H9 (cell line): ENCODE measurements at regions not wholly inside any gene's neighbourhood (a gene's known extent, or its start where the extent isn't known, plus 50 kb on each side); places are given as distances from the start of the nearest gene placed in this dataset.

Source experiments
- DNase-seq: peaks from one replicate; pipeline ENCODE4 v3.0.0-alpha.2; 2017
- H2AFZ ChIP-seq: one replicate; pipeline ENCODE4 v1.6.1; 2013; ENCODE audit warnings: mild to moderate bottlenecking, low read length, control low read depth, moderate library complexity
- H2AK5ac ChIP-seq: 2 replicates; pipeline ENCODE4 v1.6.1; 2013; ENCODE audit warnings: low read length, control low read depth, mixed read lengths; ENCODE audit not compliant: insufficient read length
- H2BK120ac ChIP-seq: one replicate; pipeline ENCODE4 v1.6.1; 2013; ENCODE audit warnings: low read depth, mild to moderate bottlenecking, low read length, control low read depth, inconsistent platforms; ENCODE audit not compliant: poor library complexity, severe bottlenecking
- H2BK12ac ChIP-seq: 2 replicates; pipeline ENCODE4 v1.6.1; 2013; ENCODE audit warnings: low read length, control low read depth, mixed read lengths, low read depth; ENCODE audit not compliant: insufficient read length
- H2BK15ac ChIP-seq: 2 replicates; pipeline ENCODE4 v1.6.1; 2013; ENCODE audit warnings: low read depth, low read length, control low read depth
- H2BK20ac ChIP-seq: one replicate; pipeline ENCODE4 v1.6.1; 2013; ENCODE audit warnings: low read depth, mild to moderate bottlenecking, low read length, control low read depth, inconsistent platforms; ENCODE audit not compliant: poor library complexity, severe bottlenecking
- H2BK5ac ChIP-seq: 2 replicates; pipeline ENCODE4 v1.6.1; 2013; ENCODE audit warnings: low read length, control low read depth, mixed read lengths; ENCODE audit not compliant: insufficient read length
- H3K14ac ChIP-seq: 2 replicates; pipeline ENCODE4 v1.6.1; 2013; ENCODE audit warnings: low read length, control low read depth; ENCODE audit not compliant: insufficient read depth
- H3K18ac ChIP-seq: 2 replicates; pipeline ENCODE4 v1.6.1; 2013; ENCODE audit warnings: low read depth, mild to moderate bottlenecking, mixed read lengths, low read length, control low read depth; ENCODE audit not compliant: insufficient read length
- H3K23ac ChIP-seq: 2 replicates; pipeline ENCODE4 v1.6.1; 2013; ENCODE audit warnings: low read length, control low read depth, mixed read lengths, low read depth; ENCODE audit not compliant: insufficient read length
- H3K23me2 ChIP-seq: 2 replicates; pipeline ENCODE4 v1.6.1; 2013; ENCODE audit warnings: low read depth, mild to moderate bottlenecking, mixed read lengths, low read length, control low read depth; ENCODE audit not compliant: insufficient read length, poor library complexity, severe bottlenecking
- H3K27ac ChIP-seq: 2 replicates; pipeline ENCODE4 v1.5.1; 2013; ENCODE audit warnings: low read length, control low read depth, mixed read lengths, low read depth; ENCODE audit not compliant: insufficient read length
- H3K27me3 ChIP-seq: 2 replicates; pipeline ENCODE4 v1.6.1; 2013; ENCODE audit warnings: low read length, control low read depth, inconsistent platforms; ENCODE audit not compliant: insufficient read depth
- H3K4ac ChIP-seq: 2 replicates; pipeline ENCODE4 v1.6.1; 2013; ENCODE audit warnings: low read depth, mild to moderate bottlenecking, control low read depth, inconsistent platforms, low read length, moderate library complexity
- H3K4me1 ChIP-seq: 2 replicates; pipeline ENCODE4 v1.6.1; 2013; ENCODE audit warnings: low read length, control low read depth, inconsistent platforms; ENCODE audit not compliant: insufficient read depth
- H3K4me2 ChIP-seq: 2 replicates; pipeline ENCODE4 v1.6.1; 2013; ENCODE audit warnings: low read length, control low read depth, mixed read lengths; ENCODE audit not compliant: insufficient read length, insufficient read depth
- H3K56ac ChIP-seq: 2 replicates; pipeline ENCODE4 v1.6.1; 2013; ENCODE audit warnings: low read depth, mild to moderate bottlenecking, mixed read lengths, low read length, control low read depth; ENCODE audit not compliant: insufficient read length
- H3K79me1 ChIP-seq: 2 replicates; pipeline ENCODE4 v1.6.1; 2013; ENCODE audit warnings: low read depth, mild to moderate bottlenecking, moderate library complexity, low read length, control low read depth, inconsistent platforms; ENCODE audit not compliant: insufficient read depth, poor library complexity, severe bottlenecking
- H3K79me2 ChIP-seq: 2 replicates; pipeline ENCODE4 v1.6.1; 2013; ENCODE audit warnings: low read length, control low read depth, inconsistent platforms; ENCODE audit not compliant: insufficient read depth
- H3K9ac ChIP-seq: 2 replicates; pipeline ENCODE4 v1.6.1; 2013; ENCODE audit warnings: low read length, control low read depth, mixed read lengths; ENCODE audit not compliant: insufficient read length; ENCODE audit errors: extremely low read depth
- H3K9me3 ChIP-seq: one replicate; pipeline ENCODE4 v1.6.1; 2013; ENCODE audit warnings: low read depth, low read length, inconsistent platforms; ENCODE audit not compliant: control insufficient read depth
- H3T11ph ChIP-seq: one replicate; pipeline ENCODE4 v1.6.1; 2013; ENCODE audit warnings: mild to moderate bottlenecking, low read length, control low read depth, inconsistent platforms
- H4K20me1 ChIP-seq: one replicate; pipeline ENCODE4 v1.6.1; 2013; ENCODE audit not compliant: control insufficient read depth, insufficient read length, insufficient read depth
- H4K5ac ChIP-seq: 2 replicates; pipeline ENCODE4 v1.6.1; 2013; ENCODE audit warnings: low read depth, mild to moderate bottlenecking, mixed read lengths, low read length, control low read depth; ENCODE audit not compliant: insufficient read length
- H4K8ac ChIP-seq: replicated peaks from 2 replicates; pipeline ENCODE4 v1.6.1; 2013; ENCODE audit warnings: low read length, control low read depth, mixed read lengths, low read depth; ENCODE audit not compliant: insufficient read length
- H4K91ac ChIP-seq: 2 replicates; pipeline ENCODE4 v1.6.1; 2013; ENCODE audit warnings: low read depth, mild to moderate bottlenecking, moderate library complexity, mixed read lengths, low read length, control low read depth; ENCODE audit not compliant: insufficient read length
- H3K27ac Mint-ChIP-seq, 3 experiments: 2 replicates in 2 of 3; 3 replicates in 1 of 3; pipeline ENCODE4 v1.8.0; 2020 to 2021; ENCODE audit warnings: mixed read lengths in 3 of 3, mild to moderate bottlenecking in 1 of 3, moderate library complexity in 1 of 3
- H3K27me3 Mint-ChIP-seq: 2 replicates; pipeline ENCODE4 v1.8.0; 2021; ENCODE audit warnings: low read depth, mild to moderate bottlenecking, moderate library complexity, mixed read lengths
- H3K36me3 Mint-ChIP-seq, 3 experiments: 2 replicates in 2 of 3; 3 replicates in 1 of 3; pipeline ENCODE4 v1.8.0; 2020 to 2021; ENCODE audit warnings: low read depth in 3 of 3, mixed read lengths in 3 of 3; ENCODE audit not compliant: insufficient read depth in 1 of 3
- H3K4me1 Mint-ChIP-seq, 2 experiments: 2 replicates each; pipeline ENCODE4 v1.8.0; 2020; ENCODE audit warnings: mixed read lengths in 2 of 2
- H3K4me3 Mint-ChIP-seq, 2 experiments: 2 replicates in 1 of 2; 3 replicates in 1 of 2; pipeline ENCODE4 v1.8.0; 2020 to 2021; ENCODE audit warnings: mild to moderate bottlenecking in 2 of 2, mixed read lengths in 2 of 2, moderate library complexity in 1 of 2
- H3K9me3 Mint-ChIP-seq, 2 experiments: 2 replicates in 1 of 2; 3 replicates in 1 of 2; pipeline ENCODE4 v1.8.0; 2020; ENCODE audit warnings: mild to moderate bottlenecking in 2 of 2, mixed read lengths in 2 of 2, moderate library complexity in 1 of 2
- CTCF ChIP-seq: fragments of 200-600 bp; sonication (generic); conservative IDR thresholded peaks from 3 replicates; pipeline ENCODE4 v1.8.0; 2021; ENCODE audit warnings: antibody characterized with exemption, mild to moderate bottlenecking
- WGBS: extraction: QIAGEN DNeasy Blood & Tissue Kit; methylation state at CpG from one replicate; pipeline ENCODE4 v1.1.7; 2013; ENCODE audit warnings: missing lambda C conversion rate, low lambda C conversion rate, mixed read lengths; ENCODE audit not compliant: insufficient read length; ENCODE audit errors: extremely low coverage; 5-methylcytosine and 5-hydroxymethylcytosine counted together

GRCh38 chr18:37658894-37659293 lies 93.3 kb upstream of the CELF4 start:
- H3K27ac Mint-ChIP-seq, result no peak overlapping the region
- H3K4ac ChIP-seq, result no peak overlapping the region

More at GRCh38 chr18:37658894-37659293, 93.3 kb upstream of the CELF4 start:
- Mint-ChIP-seq H3K4me3 (no peak overlapping the region), H3K9me3 (no peaks in the 10 kb centered on the region; a peak in 1 of 5 replicates), H3K36me3 (no peaks in the 10 kb centered on the region; a peak in 1 of 7 replicates), H3K27me3 (peaks cover 4% of the 10 kb centered on the region), H3K4me1 (peaks cover 14 to 18% of the 10 kb centered on the region in 2 experiments)
- Histone ChIP-seq H2AK5ac (no peak overlapping the region), H3K79me2 (no peaks in the 10 kb centered on the region), H2AFZ (no peak overlapping the region), H4K20me1 (peaks cover 3% of the 10 kb centered on the region), H2BK15ac (no peak overlapping the region), H3K79me1 (no peaks in the 10 kb centered on the region), H4K91ac (no peak overlapping the region), H2BK20ac (no peak overlapping the region), H3K27ac (no peak overlapping the region), H3K56ac (no peak overlapping the region), H3K4me1 (peaks cover 5% of the 10 kb centered on the region; the same call in 1 of the 2 replicates), H4K8ac (no peak overlapping the region), H3K23me2 (no peaks in the 10 kb centered on the region), H2BK5ac (no peak overlapping the region), H3K14ac (no peak overlapping the region), H3K4me2 (no peak overlapping the region), H3K18ac (no peak overlapping the region), H3K9me3 (no peaks in the 10 kb centered on the region), H3K23ac (no peak overlapping the region), H3K9ac (no peak overlapping the region), H3T11ph (no peak overlapping the region), H2BK120ac (no peak overlapping the region), H3K27me3 (no peaks in the 10 kb centered on the region), H4K5ac (no peak overlapping the region), H2BK12ac (no peak overlapping the region)
- no peak for DNase-seq
- no peak for TF ChIP-seq CTCF
- WGBS, result no CpG with 5 or more reads among the region's 1 CpG
